HG02623 (cell line): ENCODE measurements at regions not wholly inside any gene's neighbourhood (a gene's known extent, or its start where the extent isn't known, plus 50 kb on each side); places are given as distances from the start of the nearest gene placed in this dataset.

Experiments
- ATAC-seq: cut with Tn5 transposase; IDR thresholded peaks from one replicate; pipeline ENCODE4 v1.9.1; 2021; ENCODE audit warnings: moderate library complexity; ENCODE audit not compliant: unreplicated experiment

DNA sequence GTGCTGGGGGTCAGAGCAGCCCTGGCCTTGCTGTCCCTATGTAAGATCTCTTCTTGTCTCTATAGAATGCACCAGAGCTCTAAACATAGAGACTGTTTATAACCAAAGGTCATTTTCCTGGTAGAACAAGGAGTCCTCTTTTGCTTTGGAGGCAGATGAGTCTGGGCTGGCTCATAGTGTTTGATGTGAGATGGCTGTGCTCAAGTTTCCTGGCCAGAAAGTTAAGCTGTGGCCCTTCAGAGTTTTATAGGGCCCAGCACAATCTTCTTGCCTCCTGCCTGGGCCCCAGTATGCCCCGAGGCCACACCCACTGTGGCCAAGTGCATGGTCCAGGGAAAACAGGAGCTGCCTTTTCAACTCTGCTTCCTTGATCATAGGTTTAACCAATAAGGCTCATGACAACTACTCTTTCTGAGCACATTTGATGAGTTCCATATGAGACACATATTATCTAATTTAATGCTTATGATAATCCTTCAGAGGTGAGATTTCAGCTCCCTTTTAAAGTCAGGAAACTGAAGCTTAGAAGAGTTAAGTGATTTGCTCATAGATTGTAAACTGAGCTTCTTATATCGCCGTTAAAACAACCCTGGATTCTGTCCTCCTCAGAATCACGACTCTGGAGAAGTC, 66.3 kb downstream of the MYCN start:
- no peak for ATAC-seq

DNA sequence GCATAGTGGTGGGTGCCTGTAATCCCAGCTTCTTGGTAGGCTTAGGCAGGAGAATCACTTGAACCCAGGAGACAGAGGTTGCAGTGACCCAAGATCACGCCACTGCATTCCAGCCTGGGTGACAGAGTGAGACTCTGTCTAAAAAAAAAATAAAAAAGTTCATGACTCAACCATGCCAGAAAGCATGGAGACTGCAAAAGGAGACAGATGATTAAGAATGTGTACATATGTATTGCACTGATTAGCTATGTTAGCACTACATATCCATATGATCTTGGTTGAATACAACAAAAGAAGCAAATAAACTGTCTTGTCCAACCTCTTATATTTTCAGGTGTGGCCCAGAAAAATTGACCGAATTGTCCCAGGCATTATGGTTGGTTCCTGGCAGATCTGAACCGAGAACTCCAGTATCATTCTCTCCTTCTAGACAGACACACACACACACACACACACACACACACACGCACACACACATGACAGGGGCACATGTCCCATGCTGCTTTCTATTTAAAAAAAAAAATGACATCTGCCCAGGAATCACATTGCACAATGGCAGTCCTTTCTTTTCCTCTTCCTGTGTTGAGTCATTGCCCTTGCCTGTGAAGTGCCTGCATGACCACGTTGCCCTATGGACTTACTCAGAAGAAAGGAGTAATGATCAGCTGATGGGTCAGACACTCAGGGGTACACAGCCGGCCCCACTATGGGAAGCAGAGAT, 65.6 kb downstream of the MYCN start:
- ATAC-seq: no peak

- ATAC-seq: no peak
Measured at GRCh38 chr2:16005389-16005788, 65.0 kb downstream of the MYCN start.

- ATAC-seq: no peak
Measured at GRCh38 chr2:16003809-16004208, 63.5 kb downstream of the MYCN start.

DNA sequence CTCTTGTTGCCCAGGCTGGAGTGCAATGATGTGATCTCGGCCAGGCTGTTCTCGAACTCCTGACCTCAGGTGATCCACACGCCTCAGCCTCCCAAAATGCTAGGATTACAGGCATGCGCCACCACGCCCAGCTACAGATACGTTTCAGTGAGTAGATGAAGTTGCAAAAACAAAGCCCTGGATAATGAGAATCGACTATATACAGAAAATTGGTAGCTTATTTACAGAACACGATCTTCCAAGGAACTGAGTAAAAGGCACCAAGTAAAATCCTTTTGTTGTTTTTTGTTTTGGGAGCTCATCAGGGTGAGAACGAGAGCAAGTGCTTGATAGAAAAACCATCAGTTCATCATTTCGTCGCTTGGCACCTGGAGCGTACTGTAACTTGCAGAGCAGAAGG, 62.8 kb downstream of the MYCN start:
- no peak for ATAC-seq

DNA sequence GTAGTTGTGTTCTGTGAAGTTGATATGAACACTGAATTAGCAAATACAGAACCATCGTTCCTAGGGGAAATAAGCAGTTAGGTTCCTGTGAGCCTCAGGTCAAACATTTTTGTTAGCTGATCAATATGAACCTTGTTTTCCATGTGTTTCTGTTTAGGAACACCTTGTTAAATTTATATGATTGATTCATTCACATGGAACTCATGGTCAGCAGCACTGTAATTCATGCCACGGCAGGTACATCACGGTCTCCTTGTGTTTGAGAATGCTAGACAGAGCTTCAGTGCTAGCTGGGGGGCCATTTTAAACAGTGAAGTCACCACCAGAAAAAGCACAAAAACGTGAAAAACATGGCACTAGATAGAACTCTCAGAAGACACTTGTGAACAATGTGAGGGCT, 62.2 kb downstream of the MYCN start:
- no peak for ATAC-seq

DNA sequence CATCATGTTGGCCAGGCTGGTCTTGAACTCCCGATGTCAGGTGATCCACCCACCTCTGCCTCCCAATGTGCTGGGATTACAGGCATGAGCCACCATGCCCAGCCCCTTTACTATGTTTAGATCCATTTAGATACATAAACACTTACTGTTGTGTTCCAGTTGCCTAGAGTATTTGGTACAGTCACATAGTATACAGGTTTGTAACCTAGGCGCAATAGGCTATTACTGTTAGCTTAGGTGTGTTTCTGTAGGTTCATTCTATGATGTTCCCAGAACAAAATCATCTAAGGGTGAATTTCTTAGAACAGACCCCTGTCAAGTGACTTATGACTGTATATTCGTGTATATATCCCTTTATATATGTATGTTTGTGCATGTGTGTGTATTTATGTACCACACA, 61.8 kb downstream of the MYCN start:
- ATAC-seq: no peak

DNA sequence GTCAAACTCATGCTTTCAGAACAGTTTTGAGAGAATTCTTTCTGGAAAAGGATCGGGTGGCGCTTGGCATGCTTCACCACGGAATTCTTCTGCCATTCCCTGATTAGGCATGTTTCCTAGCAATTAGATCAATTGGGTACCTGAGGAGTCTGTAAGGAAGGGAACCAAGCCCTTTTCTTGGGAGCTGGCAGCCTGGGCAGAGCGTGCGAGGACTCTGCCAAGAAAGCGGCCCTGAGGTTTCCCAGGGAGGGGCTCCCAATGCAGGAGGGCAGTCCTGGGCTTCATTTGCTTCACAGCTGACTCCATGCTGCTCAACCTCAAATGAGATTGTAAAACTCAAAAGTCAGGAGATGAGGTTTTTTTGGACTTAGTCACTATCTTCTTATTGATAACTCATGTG, 60.3 kb downstream of the MYCN start:
- no peak for ATAC-seq

DNA sequence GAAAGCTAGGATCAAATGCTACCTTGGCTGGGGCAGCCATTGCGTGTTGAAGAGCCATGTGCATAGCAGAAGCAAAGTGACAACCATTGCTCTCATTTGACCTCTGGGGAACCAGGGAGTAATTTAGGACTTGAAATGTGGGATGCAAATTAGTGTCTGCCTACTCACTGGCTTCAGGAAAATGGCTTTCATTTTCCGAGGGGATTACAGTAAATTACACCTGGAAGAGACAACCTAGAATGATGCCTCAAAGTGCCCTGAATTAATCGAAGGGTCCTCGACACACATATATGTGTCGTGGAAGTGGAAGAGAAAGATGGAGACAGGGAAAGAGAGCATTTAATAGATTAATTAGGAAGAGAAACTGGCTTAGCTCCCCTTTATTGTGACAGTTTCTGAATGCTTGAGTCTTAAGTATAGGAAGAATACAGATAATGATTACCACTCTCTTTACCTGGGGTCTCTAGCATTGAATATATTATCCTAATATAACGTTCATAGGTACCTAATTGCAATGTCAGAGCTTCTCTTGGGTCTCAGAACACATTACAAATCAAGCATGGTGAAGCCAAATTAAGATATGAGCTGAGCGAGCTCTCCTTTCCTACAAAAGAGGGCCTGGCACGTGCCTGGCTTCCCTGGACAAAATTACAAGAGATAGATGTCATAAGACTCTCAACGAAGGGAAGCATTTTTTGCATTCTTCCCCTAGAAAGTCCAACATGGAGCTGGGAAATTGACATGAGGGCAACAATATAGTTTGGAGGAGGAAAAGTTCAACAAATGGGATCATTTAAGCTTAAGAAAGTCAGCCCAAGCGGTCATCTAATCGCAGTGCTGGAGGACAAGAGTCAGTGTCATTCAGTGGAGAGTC, 59.5 kb downstream of the MYCN start:
- no peak for ATAC-seq

DNA sequence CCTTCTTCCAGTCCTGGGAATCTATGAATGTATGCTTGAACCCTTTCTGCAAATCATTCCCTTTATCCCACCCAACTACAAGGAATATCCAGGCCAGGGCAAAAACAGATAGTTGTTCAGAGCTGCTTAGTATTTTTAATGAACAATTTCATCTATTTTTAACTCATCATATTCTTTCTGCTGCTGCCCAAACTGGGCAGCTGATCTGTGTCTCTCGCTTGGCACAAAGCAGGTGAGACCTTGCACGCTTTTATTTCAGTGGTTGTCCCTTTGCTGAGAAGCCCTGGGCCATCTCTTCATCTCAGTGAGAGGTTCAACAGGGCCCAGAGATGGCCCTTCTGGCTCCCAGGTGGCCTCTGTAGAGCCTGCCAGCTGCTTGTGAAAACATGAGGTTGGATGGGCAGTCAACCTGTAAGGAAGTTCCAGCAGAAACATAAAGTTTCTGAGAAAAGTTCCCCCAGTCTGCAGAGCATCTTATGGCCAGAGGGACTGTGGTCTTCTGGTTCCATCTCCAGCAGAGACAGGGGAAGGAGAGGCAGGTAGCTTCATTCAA, 57.5 kb downstream of the MYCN start:
- no peak for ATAC-seq

DNA sequence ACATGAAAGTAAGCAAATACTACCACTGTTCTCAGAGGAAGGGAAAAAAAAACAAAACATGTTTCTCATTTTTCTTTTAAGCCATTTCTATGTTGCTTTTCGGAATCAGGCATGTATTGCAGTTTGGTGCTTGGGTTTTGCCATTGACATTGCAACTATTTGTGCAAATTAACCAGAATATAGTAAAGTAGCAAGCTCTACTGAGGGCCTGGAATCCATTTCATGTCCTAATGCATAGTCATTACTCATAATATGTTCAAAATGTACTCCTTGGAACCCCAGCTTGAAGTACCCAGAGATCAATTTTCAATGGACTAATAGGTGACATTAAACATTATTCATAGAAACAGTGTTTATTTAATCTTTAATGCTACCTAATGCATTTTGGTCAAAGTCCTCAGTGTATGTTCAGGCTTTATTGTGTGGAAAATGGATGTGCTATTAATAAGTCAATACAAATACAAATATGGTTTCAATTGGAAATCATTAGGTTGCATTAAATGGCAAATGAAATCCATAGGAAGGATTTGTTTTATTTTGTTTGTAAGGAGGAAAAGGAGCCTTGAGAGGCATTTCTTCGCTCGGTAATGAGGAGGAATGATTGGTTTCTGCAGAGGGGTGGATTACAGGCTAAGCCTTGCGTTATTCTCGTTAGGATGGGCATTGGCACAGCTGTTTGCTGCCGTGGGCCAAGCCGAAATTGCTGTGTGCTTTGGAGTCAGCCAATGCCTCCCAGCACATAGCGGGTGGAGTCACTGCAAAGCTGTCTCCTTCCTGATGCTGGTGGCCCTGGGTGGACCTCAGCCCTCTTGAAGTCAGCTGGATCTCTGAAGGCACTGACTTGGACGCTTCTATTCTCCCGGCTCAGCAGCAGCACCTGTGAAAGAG, 56.4 kb downstream of the MYCN start:
- no peak for ATAC-seq
